GM18867 (cell line): ENCODE measurements at regions not wholly inside any gene's neighbourhood (a gene's known extent, or its start where the extent isn't known, plus 50 kb on each side); places are given as distances from the start of the nearest gene placed in this dataset.

Experiments used
- ATAC-seq: cut with Tn5 transposase; IDR thresholded peaks from one replicate; pipeline ENCODE4 v1.9.1; 2021; ENCODE audit warnings: mild to moderate bottlenecking, moderate library complexity; ENCODE audit not compliant: unreplicated experiment

DNA sequence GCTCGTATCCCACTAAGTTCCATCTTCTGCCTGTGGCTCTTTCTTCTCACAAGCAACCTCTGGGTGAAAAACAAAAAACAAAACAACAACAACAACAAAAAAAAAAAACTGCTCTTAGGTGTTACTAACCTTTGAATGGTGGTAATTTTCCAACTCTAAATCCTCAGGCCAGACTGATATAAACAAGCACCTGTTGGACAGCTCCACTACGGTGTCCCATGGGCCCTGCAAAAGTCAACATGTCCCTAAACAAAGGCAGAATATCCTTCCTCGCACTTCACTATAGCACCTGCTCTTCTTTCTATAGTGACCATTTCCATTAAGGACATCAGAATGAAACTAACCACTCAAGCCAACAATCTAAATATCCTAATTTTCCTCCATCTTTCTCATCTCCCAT, 54.6 kb upstream of the PARM1 start:
- ATAC-seq, result no peak

DNA sequence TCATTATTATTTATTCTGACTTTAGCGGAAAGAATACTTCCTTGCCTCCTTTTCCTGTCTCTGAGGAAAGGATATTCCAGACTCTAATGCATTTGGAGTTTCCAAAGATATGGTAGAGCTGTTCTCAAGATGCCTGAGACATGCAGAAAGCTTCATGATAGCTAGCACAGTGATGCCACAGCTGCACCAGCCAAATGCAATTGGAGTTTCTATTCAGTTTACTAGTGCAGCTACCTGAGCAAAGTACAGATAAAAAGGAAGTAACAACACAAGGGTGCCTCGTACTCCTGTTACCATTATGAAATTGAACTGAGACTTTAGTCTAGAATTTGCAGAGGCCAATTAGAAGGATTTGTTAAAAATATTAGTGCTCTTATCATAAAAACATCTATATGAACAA, 57.5 kb upstream of the PARM1 start:
- ATAC-seq, result no peak

DNA sequence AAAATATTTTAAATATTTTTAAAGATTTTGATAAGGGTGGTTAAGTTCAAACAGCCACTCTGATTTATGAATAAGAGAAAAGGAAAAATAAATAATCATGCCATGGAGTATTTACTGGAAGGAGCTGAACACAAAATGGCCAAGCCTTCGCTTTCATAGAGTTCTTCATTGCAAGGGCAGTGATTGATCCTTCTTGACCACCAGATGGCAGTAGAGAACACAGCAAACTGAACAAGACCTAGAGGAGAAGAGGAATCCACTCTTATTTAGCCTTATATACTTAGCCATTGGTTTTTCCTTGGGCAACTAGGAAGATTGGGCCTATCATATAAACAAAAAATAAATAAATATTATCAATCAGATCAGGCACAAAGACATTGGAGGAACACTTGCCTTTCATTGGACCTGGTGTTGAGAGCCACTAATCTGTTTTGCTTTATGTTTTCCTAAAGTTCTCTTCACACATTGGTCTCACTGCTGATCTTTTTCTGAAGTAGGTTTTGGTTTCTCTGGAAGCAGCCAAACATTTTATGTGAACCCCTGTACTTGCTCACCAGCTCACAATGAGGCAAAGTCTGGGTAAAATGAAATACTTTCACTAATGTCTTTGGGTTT, 58.1 kb upstream of the PARM1 start:
- peak; percentile 69 for ATAC-seq

DNA sequence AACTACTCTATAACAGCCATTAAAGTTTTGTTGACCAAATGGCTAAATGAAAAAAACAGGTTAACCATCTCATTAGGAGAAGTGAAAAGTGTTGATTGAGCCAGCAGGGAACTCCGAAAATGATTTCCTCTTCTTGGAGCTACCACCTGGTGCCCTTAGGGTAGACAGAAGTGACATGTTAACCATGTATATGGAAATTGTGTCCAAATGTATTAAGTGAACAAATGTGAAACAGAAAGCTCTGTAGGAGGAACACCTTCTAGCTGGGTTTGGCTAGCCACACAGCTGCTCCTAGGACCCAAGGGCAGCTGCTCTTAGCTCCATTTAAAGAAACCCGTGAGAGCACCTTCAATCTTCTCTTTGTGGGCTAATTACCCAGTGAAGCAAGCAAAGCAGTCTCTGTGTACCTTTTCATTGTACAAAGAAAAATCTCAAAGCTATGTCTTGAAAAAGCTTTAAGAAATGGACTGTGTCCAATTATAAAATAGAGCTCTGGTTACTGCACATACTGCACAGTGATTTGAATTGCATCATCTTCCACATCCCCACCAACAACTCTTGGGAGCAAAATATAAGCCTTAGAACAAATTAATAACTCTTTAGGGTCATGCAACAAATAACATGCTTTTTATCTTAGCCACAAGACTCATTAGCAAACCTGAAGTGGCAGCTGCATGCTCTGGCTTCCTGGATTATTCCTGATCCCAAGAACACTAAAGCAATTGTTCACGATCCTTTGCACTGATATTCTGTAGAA, 59.2 kb upstream of the PARM1 start:
- ATAC-seq, result peak; percentile 93

DNA sequence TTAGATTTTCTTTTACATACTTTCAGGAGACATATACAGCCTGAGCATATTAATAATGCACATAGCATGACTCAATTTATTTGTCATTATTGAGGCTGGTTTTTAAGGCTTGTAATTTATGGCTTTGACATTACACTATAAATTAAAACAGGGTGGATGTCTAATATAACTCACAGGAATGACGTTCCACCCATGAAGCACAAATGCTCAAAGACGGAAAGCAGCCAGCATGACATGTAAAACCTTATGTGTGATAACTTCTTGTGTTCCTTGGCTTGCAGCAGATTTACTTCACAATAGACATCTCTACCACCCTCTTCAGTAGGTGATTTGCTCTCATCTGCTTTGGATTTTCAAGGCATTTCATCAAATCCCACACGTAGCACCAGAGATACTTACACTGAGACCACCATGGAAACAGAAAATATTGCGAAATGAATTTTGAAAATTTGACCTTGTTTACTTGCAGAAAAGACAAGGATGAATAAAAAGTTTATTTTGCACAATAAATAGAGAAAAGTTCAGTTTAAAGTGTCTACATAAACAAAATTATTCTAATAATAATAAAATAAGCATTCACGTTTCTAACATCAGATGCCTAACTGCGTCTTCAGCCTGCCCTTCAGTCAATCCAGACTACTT, 64.7 kb upstream of the BTC start:
- no peak for ATAC-seq

DNA sequence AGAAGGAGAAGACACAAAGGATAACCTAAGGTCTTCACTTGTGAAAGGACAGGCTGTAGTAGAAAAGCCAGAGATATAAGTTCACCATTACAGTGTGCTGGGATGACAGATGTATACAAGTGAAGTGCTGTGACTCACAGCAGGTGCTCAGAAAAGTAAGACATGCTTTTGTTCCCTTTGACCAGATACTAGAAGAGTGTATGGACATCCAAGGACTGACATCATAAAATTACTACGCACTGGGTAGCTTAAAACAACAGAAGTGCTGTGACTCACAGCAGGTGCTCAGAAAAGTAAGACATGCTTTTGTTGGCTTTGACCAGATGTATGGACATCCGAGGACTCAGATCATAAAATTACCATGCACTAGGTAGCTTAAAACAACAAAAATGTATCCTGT, 61.6 kb upstream of the BTC start:
- ATAC-seq, result no peak

DNA sequence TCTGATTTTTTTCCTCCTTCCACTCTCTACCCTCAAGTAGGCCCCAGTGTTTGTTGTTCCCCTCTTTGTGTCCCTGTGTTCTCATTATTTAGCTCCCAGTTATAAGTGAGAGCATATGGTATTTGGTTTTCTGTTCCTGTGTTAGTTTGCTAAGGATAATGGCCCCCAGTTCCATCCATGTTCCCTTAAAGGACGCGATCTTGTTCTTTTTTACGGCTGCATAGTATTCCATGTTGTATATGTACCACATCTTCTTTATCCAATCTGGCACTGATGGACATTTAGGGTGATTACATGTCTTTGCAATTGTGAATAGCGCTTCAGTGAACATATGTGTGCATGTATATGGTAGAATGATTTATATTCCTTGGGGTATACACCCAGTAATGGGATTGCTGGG, 54.5 kb upstream of the BTC start:
- no peak for ATAC-seq

DNA sequence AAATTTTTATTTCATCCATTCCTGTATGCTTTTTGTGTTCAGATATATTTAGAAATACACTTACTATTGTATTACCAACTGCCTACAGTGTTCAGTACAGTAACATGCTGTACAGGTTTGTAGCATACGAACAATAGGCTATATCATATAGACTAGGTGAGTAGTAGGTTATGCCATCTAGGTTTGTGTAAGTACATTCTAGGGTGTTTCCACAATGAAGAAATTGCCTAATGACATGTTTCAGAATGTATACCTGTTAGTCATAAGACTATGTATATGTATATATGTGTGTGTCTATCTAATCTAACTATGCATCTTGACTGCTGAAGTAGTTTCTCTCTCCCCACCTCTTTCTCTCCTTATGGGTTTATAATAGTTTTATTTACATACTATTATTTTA, 51.5 kb upstream of the BTC start:
- ATAC-seq, result no peak
